ENCODE measurements at regions not wholly inside any gene's neighbourhood (a gene's known extent, or its start where the extent isn't known, plus 50 kb on each side); places are given as distances from the start of the nearest gene placed in this dataset.

- TF ChIP-seq CTCF (IDR thresholded peaks at IDR 0.05; ENCODE audit: insufficient read depth, low read length, poor library complexity, severe bottlenecking): no peak
- DNase-seq (ENCODE audit: extremely low read depth, insufficient read length): no peak
- no peaks in the 10 kb centered on the region for H3K36me3 ChIP-seq (ENCODE audit: control insufficient read depth, insufficient read depth, low read length)
- no peak overlapping the region for H3K4me3 ChIP-seq (replicated peaks; ENCODE audit: low read depth, low read length)
- no peaks in the 10 kb centered on the region for H3K27me3 ChIP-seq (replicated peaks; ENCODE audit: control insufficient read depth, insufficient read depth, low read length)
Measured at GRCh38 chr20:50305636-50306477, 115.2 kb downstream of the CEBPB start.

- Histone ChIP-seq H3K36me3 (ENCODE audit: control insufficient read depth, insufficient read depth, low read length) (no peaks in the 10 kb centered on the region), H3K27me3 (replicated peaks; ENCODE audit: control insufficient read depth, insufficient read depth, low read length) (no peaks in the 10 kb centered on the region), H3K4me3 (replicated peaks; ENCODE audit: low read depth, low read length) (no peak overlapping the region)
- TF ChIP-seq CTCF (IDR thresholded peaks at IDR 0.05; ENCODE audit: insufficient read depth, low read length, poor library complexity, severe bottlenecking): no peak
- DNase-seq (ENCODE audit: extremely low read depth, insufficient read length): no peak
Measured at GRCh38 chr20:50306478-50307423, 116.1 kb downstream of the CEBPB start.

- Histone ChIP-seq H3K36me3 (ENCODE audit: control insufficient read depth, insufficient read depth, low read length) (no peaks in the 10 kb centered on the region), H3K27me3 (replicated peaks; ENCODE audit: control insufficient read depth, insufficient read depth, low read length) (no peaks in the 10 kb centered on the region), H3K4me3 (replicated peaks; ENCODE audit: low read depth, low read length) (no peak overlapping the region)
- no peak for DNase-seq (ENCODE audit: extremely low read depth, insufficient read length)
- no peak for TF ChIP-seq CTCF (IDR thresholded peaks at IDR 0.05; ENCODE audit: insufficient read depth, low read length, poor library complexity, severe bottlenecking)
Measured at GRCh38 chr20:50308166-50308512, 117.5 kb downstream of the CEBPB start.

- H3K36me3 ChIP-seq (ENCODE audit: control insufficient read depth, insufficient read depth, low read length): no peaks in the 10 kb centered on the region
- no peak overlapping the region for H3K4me3 ChIP-seq (replicated peaks; ENCODE audit: low read depth, low read length)
- H3K27me3 ChIP-seq (replicated peaks; ENCODE audit: control insufficient read depth, insufficient read depth, low read length): no peaks in the 10 kb centered on the region; the same call in 1 of the 2 replicates
- no peak for DNase-seq (ENCODE audit: extremely low read depth, insufficient read length)
- TF ChIP-seq CTCF (IDR thresholded peaks at IDR 0.05; ENCODE audit: insufficient read depth, low read length, poor library complexity, severe bottlenecking): no peak
Measured at GRCh38 chr20:50308513-50309279, 118.1 kb downstream of the CEBPB start.

- H3K36me3 ChIP-seq (ENCODE audit: control insufficient read depth, insufficient read depth, low read length): no peaks in the 10 kb centered on the region
- TF ChIP-seq CTCF (IDR thresholded peaks at IDR 0.05; ENCODE audit: insufficient read depth, low read length, poor library complexity, severe bottlenecking): no peak
- DNase-seq (ENCODE audit: extremely low read depth, insufficient read length): no peak
- H3K4me3 ChIP-seq (replicated peaks; ENCODE audit: low read depth, low read length): no peak overlapping the region
- H3K27me3 ChIP-seq (replicated peaks; ENCODE audit: control insufficient read depth, insufficient read depth, low read length): no peaks in the 10 kb centered on the region; the same call in 1 of the 2 replicates
Measured at GRCh38 chr20:50309280-50309763, 118.7 kb downstream of the CEBPB start.
